GM21423 (cell line): ENCODE measurements at regions not wholly inside any gene's neighbourhood (a gene's known extent, or its start where the extent isn't known, plus 50 kb on each side); places are given as distances from the start of the nearest gene placed in this dataset.

Experiments
- ATAC-seq: cut with Tn5 transposase; IDR thresholded peaks from one replicate; pipeline ENCODE4 v1.9.1; 2021; ENCODE audit warnings: mild to moderate bottlenecking, moderate library complexity; ENCODE audit not compliant: unreplicated experiment

DNA sequence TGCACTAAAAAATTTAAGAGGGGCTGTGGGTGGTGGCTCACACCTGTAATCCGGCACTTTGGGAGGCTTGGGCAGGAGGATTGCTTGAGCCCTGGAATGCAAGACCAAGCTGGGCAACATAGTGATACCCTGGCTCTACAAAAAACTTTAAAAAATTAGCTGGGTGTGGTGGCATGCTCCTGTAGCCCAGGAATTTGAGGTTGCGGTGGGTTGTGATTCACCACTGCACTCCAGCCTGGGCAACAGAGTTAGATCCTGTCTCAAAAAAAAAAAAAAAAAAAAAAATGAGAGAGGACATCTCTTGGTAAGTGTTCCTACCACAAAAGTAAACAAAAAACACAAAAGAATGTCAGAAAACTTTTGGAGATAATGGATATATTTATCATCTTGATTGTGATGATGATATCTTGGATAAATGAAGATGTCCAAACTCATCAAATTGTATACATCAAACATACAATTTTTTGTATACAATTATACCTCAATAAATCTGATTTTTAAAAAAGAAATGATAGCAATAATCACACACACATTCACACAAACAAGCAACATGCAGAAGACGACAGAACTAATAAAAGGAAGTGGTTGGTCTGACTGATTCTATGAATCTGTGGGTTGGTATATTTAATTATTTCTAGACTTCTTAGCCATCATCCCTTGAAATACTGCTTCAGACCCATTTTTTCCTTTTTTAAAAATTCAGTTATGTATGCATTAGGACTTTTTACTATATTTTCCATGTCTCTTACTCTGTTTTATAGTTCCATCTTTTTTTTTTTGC, 465.9 kb downstream of the PLA2G4A start:
- no peak for ATAC-seq

GRCh38 chr1:187300081-187300480, 471.3 kb downstream of the PLA2G4A start:
- ATAC-seq: no peak

GRCh38 chr1:187306710-187307415, 478.1 kb downstream of the PLA2G4A start:
- no peak for ATAC-seq

DNA sequence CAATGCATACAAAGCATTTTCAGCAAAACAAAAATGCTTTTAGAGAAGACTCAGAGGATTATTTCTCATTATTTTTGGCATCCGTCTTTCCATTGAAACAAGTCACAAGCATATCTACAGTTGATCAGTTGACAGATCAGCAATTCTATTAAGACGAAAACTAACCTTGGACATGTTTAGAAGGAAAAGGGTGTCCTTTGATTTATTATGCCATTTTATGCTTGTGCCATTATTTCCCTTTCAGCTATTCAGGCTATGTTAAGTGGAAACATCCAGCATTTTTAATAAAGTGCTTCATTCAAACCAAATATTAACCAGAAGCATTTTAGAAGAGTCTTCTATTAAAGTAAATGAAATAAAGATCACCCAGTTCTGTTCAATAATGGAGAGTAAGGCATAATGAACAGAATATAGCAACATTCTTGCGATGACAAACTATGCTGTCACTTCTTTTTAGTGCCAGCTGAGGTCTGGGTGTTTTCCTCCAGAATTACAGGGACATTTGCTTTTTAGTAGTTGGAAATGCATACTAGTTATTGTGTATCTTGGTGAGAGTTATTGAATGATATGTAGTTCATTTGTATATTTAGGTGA, 481.4 kb downstream of the PLA2G4A start:
- ATAC-seq: no peak

- ATAC-seq: no peak
Observed at GRCh38 chr1:187313115-187313514, 484.4 kb downstream of the PLA2G4A start.

DNA sequence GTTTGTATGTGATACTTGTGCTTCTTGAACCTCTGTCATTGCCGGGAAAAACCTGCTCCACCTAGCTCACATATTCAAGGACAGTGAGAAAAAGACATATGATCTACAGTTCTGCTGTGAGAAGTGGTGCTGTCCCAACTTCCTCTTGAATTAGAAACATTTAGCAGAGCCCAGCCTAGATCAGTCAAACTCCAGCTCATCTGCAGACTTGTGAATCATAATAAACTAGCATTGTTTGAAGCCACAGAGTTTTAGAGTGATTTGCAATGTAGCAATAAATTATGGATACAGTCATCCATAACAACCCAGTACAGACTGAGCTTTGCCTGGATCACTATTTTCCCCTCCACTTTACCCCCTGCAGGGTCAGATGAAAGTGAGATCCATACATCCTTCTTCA, 497.8 kb downstream of the PLA2G4A start:
- no peak for ATAC-seq

DNA sequence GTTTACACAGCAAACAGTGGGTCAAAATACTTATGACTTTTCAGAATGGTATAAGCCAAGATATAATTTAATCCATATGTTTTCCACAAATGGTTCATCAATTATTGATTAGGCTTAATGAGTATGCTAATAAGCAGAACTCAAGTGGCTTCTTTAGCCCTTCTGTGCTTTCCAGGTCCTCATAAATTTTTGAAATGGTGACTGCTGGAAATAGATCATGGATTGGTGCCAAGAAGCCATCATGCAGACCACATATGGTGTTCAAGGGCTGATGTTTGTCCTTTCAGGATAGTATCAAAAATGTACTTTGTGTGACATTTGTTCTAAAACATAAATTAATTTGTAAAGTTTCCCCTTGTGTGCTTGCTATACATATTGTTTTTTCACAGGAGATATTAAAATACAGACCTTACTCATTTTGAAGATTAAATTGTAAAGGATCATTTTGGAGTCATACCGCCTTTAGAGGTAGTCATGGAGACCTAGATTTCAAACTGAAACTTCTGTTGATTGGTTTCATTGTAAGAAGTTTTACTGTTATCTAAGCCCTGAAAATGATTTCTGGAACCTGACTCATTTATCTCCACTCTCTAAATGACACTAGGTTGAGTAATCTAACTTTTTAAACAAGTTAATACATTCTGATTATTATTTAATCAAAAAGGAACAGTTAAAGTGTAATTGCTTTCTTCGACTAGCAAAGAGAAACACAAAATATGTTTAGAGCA, 507.9 kb downstream of the PLA2G4A start:
- ATAC-seq: no peak

DNA sequence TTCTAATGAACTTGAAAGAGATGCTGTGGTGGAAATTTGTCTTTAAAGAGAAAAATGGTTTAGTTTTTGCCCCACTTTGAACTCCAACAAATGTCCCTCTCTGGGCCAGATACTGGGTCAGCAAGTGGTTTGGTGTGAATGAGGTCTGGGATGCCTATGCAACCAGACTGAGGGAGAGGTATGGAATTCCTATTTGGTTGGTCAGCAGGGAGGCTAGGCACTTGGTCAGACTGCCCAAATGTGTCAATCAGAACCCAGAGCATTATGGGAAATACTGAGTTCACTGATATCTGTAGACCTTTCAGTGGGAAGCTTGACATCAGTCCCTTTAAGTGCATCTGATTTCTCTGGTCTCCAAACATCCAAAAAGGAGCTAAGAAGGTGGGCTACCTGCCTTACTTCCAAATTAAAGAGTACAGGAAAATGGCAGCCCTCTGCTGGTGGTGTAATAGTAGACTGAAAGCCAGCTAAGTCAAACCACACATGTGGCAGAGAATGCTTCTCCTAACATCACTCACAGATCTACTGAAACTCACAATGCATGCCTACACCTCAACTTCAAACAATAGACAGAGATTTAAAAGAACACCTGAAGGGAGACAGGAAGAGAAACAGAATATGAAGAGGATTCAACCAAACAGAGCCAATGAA, 510.1 kb downstream of the PLA2G4A start:
- no peak for ATAC-seq

- no peak for ATAC-seq
Observed at GRCh38 chr1:187342495-187342894, 513.7 kb downstream of the PLA2G4A start.

DNA sequence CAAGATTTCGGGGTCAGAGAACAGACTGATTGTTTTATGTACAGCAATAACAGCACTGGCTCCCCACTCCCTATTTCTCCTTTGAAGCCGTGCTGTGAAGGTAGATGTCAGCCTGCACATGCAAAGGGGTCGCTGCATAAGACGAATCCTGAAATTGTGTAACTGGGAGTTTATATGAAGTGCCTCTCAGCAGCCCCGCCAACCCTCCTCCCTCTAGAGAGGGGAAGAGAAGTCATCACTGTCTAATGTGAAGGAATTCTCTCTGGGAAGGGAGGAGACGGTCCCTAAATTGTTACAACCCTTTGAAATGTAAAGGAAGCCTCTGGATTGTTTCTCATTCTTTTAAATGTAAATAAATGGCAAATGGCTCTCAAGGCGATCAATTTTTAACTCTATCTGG, 545.3 kb downstream of the PLA2G4A start:
- ATAC-seq: no peak

GRCh38 chr1:187374742-187375141, 546.0 kb downstream of the PLA2G4A start:
- ATAC-seq: no peak

- ATAC-seq: no peak
Observed at GRCh38 chr1:187383366-187383765, 554.6 kb downstream of the PLA2G4A start.

- no peak for ATAC-seq
Observed at GRCh38 chr1:187384504-187384903, 555.8 kb downstream of the PLA2G4A start.

DNA sequence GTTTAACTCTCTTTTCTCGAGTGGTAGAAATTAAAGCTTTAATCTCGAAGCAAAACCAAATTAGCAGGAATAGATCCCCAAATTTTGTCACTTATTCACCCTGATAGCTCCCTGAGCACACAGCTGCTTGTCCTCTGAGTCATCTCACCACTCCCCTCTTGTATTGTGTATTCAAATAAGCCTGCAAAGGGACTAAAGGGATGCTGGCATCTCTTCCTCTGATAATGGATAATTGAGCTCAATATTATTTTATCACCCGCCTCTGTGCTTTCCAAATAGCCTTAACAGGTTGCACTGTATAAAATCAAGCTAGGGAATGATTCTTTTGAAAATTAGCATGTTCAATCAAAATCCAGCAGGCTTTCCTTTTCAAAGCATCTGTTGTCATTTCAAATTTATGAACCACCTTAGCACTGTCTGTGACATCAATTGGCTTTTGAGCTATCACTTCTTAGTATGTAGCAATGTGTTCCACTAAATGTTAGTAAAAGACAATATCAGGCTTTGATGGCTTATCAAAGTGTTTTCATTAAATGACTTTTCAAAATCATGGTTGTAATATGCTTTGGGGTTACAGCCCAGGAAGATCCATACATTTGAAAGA, 561.6 kb downstream of the PLA2G4A start:
- no peak for ATAC-seq

- ATAC-seq: no peak
Observed at GRCh38 chr1:187396226-187396625, 567.5 kb downstream of the PLA2G4A start.

DNA sequence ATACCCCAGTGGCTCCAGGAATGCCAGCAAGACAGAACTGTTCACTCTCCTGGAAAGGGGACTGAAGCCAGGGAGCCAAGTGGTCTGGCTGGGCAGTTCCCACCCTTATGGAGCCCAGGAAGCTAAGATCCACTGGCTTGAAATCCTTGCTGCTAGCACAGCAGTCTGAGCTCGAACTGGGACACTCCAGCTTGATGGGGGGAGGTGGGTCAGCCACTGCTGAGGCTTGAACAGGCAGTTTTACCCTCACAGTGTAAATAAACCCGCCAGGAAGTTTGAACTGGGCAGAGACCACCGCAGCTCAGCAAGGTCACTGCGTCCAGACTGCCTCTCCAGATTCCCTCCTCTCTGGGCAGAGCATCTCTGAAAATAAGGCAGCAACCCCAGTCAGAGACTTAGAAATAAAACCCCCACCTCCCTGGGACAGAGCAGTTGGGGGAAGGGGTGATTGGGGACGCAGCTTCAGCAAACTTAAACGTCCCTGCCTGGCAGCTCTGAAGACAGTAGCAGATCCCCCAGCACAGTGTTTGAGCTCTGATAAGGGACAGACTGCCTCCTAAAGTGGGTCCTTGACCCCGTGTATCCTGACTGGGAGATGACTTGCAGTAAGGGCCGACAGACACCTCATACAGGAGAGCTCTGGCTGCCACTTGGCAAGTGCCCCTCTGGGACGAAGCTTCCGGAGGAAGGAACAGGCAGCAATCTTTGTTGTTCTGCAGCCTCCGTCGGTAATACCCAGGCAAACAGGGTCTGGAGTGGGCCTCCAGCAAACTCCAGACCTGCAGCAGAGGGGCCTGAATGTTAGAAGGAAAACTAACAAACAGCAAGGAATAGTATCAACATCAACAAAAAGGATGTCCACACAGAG, 568.4 kb downstream of the PLA2G4A start:
- ATAC-seq: no peak

- no peak for ATAC-seq
Observed at GRCh38 chr1:187408212-187409004, 579.7 kb downstream of the PLA2G4A start.

DNA sequence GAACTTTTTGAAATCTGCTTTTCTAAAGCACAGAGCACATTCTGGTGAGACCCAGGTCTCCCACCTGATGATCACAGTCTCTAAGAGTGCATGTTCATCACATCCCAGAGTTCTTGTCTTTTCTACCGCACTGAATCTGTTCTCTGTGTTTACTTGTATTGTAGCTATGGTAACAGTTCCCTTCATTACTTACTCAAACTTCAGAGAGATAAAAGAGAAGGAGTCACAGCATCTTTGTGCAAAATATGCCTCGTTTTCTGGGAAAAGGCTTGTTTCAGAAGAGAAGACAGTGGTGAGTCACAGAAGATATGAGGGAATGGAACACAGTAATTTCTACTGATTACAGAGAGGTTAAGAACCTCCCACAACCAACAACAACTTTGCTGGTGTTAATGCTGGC, 580.6 kb downstream of the PLA2G4A start:
- ATAC-seq: no peak

DNA sequence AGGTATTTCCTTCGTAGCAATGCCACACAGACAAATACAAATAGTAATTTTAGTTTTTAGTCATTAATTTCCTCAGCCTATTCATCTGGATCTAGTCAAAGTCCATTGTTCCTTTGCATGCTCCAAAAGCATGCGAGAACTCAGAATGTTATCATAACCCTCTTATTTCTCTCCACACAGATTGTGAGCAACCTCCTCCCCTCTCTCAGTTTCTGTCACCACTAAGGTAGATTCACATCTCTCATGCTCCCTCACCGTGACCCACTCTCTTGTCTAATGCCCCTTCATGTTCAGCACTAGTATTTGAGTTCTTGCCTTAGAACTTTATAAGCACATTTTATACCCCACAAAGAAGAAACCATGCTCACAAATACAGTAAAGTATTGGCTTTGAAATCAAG, 582.4 kb downstream of the PLA2G4A start:
- ATAC-seq: no peak
